Activated naive CD8-positive, alpha-beta T cell treated with anti-CD3 and anti-CD28 coated beads, Interleukin-2, amount 10 ng/mL, durations not matched to agents 7 days and 5 days (primary cell): ENCODE measurements at regions not wholly inside any gene's neighbourhood (a gene's known extent, or its start where the extent isn't known, plus 50 kb on each side); places are given as distances from the start of the nearest gene placed in this dataset.
"Not testable (repeated sequence)": the region's sequence is repeated elsewhere in the genome, so short reads cannot be mapped to it uniquely, and the experiment has no call there.

Experiments
- ATAC-seq: fragments of 150-1000 bp; cut with Tn5 transposase; one replicate; pipeline ENCODE4 v1.10.0; 2021; ENCODE audit warnings: low read depth, moderate library complexity
- POLR2A ChIA-PET: fragments of 350-600 bp; sonication (Branson Sonifier 250); formaldehyde crosslinking; loops from one replicate; lab custom pipeline; 2021; ENCODE audit warnings: antibody characterized with exemption; lab: Charles Lee
- DNase-seq: peaks from one replicate; pipeline ENCODE4 v3.0.0; 2021
- H3K27ac Mint-ChIP-seq: one replicate; pipeline ENCODE4 v1.8.0; 2022; ENCODE audit warnings: mild to moderate bottlenecking, mixed read lengths
- H3K27me3 Mint-ChIP-seq: one replicate; pipeline ENCODE4 v1.8.0; 2022; ENCODE audit warnings: mild to moderate bottlenecking, moderate library complexity, mixed read lengths
- H3K36me3 Mint-ChIP-seq: one replicate; pipeline ENCODE4 v1.8.0; 2021; ENCODE audit warnings: mild to moderate bottlenecking, mixed read lengths
- H3K4me1 Mint-ChIP-seq: one replicate; pipeline ENCODE4 v1.8.0; 2021; ENCODE audit warnings: mixed read lengths
- H3K4me3 Mint-ChIP-seq: one replicate; pipeline ENCODE4 v1.8.0; 2022; ENCODE audit warnings: mild to moderate bottlenecking, moderate library complexity, mixed read lengths
- H3K9me3 Mint-ChIP-seq: one replicate; pipeline ENCODE4 v1.8.0; 2021; ENCODE audit warnings: mixed read lengths

DNA sequence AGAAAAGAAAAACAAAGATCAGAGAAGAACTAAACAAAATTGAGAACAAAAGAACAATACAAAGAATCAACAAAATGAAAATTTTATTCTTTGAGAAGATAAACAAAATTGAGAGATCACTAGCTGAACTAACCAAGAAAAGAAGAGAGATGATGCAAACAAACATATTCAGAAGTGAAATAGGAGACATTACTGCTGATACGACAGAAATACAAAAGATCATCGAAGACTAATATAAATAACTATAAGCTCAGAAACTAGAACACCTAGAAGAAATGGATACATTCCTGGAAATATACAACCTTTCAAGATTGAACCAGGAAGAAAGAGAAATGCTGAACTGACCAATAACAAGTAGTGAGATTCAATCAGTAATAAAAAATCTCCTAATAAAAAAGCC is 533.1 kb upstream of the PPP2R3A start:
- H3K9me3 Mint-ChIP-seq: peaks cover 3% of the 10 kb centered on the region
- no peak overlapping the region for H3K4me3 Mint-ChIP-seq
- H3K36me3 Mint-ChIP-seq: no peaks in the 10 kb centered on the region
- POLR2A ChIA-PET: no interaction called here
- no peak for DNase-seq
- no peaks in the 10 kb centered on the region for H3K27me3 Mint-ChIP-seq
- H3K27ac Mint-ChIP-seq: no peak overlapping the region
- no peaks in the 10 kb centered on the region for H3K4me1 Mint-ChIP-seq
- no peak for ATAC-seq

DNA sequence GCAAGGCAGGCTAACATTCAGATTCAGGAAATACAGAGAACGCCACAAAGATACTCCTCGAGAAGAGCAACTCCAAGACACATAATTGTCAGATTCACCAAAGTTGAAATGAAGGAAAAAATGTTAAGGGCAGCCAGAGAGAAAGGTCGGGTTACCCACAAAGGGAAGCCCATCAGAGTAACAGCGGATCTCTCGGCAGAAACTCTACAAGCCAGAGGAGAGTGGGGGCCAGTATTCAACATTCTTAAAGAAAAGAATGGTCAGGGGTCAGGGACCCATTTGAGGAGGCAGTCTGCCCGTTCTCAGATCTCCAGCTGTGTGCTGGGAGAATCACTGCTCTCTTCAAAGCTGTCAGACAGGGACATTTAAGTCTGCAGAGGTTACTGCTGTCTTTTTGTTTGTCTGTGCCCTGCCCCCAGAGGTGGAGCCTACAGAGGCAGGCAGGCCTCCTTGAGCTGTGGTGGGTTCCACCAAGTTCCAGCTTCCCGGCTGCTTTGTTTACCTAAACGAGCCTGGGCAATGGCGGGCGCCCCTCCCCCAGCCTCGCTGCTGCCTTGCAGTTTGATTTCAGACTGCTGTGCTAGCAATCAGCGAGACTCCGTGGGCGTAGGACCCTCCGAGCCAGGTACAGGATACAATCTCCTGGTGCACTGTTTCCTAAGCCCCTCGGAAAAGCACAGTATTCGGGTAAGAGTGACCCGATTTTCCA is 526.5 kb upstream of the PPP2R3A start:
- POLR2A ChIA-PET, H3K27me3 Mint-ChIP-seq, H3K4me3 Mint-ChIP-seq, H3K4me1 Mint-ChIP-seq, H3K9me3 Mint-ChIP-seq, ATAC-seq, H3K27ac Mint-ChIP-seq, DNase-seq, H3K36me3 Mint-ChIP-seq: not testable (repeated sequence)

DNA sequence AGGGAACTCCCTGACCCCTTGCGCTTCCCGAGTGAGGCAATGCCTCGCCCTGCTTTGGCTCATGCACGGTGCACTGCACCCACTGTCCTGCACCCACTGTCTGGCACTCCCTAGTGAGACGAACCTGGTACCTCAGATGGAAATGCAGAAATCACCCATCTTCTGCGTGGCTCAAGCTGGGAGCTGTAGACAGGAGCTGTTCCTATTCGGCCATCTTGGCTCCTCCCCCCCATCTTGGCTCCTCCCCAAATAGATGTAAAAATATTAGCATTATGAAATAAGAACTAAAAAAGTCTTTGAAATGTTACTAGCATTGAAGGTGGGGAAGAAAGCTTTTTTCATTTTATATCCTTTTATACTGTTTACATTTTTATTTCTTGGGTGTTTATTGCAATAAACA is 525.9 kb upstream of the PPP2R3A start:
- POLR2A ChIA-PET, H3K27me3 Mint-ChIP-seq, H3K9me3 Mint-ChIP-seq, H3K36me3 Mint-ChIP-seq, ATAC-seq, H3K4me1 Mint-ChIP-seq, H3K27ac Mint-ChIP-seq, DNase-seq, H3K4me3 Mint-ChIP-seq: not testable (repeated sequence)

DNA sequence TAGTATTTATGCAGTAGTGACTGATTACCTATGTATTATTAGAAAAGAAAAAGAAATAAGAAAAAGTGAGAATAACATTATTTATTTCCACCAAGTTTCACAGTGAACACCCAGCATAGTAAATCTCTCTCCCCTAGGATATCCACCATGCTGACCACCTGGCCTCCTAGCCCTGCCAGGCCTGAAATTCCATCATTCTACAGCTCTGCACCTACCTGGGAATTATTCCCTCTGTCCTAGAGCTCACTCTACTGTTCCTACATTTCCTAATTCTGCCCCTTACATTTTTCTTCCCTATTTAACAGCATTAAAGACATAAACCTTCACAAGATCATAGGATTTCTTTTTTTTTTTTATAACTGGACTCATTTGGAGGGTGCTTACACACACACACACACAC is 525.3 kb upstream of the PPP2R3A start:
- Mint-ChIP-seq H3K36me3 (no peaks in the 10 kb centered on the region), H3K4me1 (no peaks in the 10 kb centered on the region), H3K27me3 (no peaks in the 10 kb centered on the region), H3K4me3 (no peak overlapping the region), H3K27ac (no peak overlapping the region), H3K9me3 (peaks cover 1% of the 10 kb centered on the region)
- DNase-seq: no peak
- ATAC-seq: no peak
- POLR2A ChIA-PET: no interaction called here

DNA sequence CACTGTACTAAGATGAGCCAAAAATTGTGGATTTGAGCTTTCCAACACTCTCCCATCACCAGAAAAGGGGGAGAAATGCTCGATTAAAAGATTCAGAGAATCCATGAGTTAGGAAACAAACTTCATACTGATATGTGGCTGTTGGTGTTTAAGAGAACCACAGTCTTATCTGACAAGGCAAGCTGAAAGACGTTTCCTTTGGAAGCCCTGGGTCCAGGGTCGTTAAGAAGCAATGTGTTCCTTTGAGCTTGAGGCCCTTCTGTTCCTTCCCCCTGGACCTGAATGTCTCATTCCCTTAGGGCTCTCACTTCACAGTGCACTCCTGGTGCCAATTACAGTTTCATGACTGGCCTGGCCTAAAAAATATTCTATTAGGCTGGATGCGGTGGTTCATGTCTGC is 524.8 kb upstream of the PPP2R3A start:
- no peak overlapping the region for H3K4me3 Mint-ChIP-seq
- no peak overlapping the region for H3K27ac Mint-ChIP-seq
- H3K4me1 Mint-ChIP-seq: no peaks in the 10 kb centered on the region
- DNase-seq (no peak), ATAC-seq (no peak)
- POLR2A ChIA-PET: no interaction called here
- H3K9me3 Mint-ChIP-seq: peaks cover 1% of the 10 kb centered on the region
- H3K27me3 Mint-ChIP-seq: no peaks in the 10 kb centered on the region
- H3K36me3 Mint-ChIP-seq: no peaks in the 10 kb centered on the region

DNA sequence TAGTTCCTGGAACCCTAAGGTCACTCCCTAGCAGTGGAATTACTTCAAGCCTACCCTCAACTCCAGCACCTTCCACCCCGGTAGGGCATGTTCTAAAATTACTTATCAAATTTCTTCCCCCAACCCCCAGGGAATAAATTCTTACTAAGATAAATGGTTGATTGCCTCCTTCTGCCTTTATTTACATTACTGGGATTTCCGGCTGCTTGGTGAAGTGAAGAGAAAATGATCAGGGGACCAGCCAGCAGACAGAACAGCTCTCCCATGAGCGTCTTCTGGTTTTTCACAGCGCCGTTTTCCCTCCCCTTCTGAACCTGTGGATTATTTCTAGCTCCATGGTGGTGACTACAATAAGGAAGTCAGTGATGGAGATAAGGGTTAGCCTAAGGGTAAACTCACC is 521.5 kb upstream of the PPP2R3A start:
- peaks cover 1% of the 10 kb centered on the region for H3K9me3 Mint-ChIP-seq
- H3K4me3 Mint-ChIP-seq: no peak overlapping the region
- DNase-seq (no peak), ATAC-seq (no peak)
- no peaks in the 10 kb centered on the region for H3K4me1 Mint-ChIP-seq
- H3K36me3 Mint-ChIP-seq: no peaks in the 10 kb centered on the region
- POLR2A ChIA-PET: no interaction called here
- no peak overlapping the region for H3K27ac Mint-ChIP-seq
- H3K27me3 Mint-ChIP-seq: no peaks in the 10 kb centered on the region

DNA sequence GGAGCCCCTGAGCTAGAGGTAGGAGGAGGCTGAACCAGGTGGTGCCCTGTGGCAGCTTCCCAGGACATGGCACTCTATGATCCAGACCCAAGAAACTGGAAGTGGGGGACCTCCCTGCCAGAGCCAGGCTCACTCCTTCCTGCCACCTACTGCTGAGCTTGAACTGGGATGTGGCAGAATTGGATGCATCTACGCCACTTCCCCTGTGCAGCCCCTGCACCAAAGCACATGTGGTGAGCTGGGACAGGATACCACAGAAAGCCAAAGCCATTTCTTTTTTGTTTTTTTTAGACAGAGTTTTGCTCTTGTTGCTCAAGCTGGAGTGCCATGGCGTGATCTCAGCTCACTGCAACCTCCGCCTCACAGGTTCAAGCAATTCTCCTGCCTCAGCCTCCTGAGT is 518.0 kb upstream of the PPP2R3A start:
- Mint-ChIP-seq H3K36me3 (no peaks in the 10 kb centered on the region), H3K4me3 (no peak overlapping the region), H3K27ac (no peak overlapping the region), H3K27me3 (no peaks in the 10 kb centered on the region), H3K4me1 (no peaks in the 10 kb centered on the region), H3K9me3 (peaks cover 1% of the 10 kb centered on the region)
- ATAC-seq (no peak), DNase-seq (no peak)
- POLR2A ChIA-PET: no interaction called here

DNA sequence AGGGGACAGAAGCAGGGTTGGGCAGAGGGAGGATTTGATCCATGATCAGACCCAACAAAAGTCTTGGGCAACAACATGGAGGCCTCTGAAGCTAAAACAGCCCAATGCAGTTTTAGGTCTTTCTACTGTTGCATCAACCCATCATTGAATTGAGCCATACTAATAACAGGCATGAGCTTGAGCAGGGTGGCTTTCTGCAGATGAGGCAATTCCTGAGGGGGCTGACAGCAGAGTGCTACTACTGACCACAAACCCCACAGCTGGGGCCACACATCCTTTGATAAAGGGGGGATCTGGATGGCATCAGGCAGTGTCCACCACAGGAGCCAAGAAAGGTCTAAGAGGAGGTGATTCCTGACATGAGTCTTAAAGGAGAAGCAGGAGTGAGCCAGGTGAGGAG is 517.0 kb upstream of the PPP2R3A start:
- H3K27me3 Mint-ChIP-seq: no peaks in the 10 kb centered on the region
- H3K36me3 Mint-ChIP-seq: no peaks in the 10 kb centered on the region
- H3K4me1 Mint-ChIP-seq: no peaks in the 10 kb centered on the region
- H3K4me3 Mint-ChIP-seq: no peak overlapping the region
- ATAC-seq (no peak), DNase-seq (no peak)
- no peak overlapping the region for H3K27ac Mint-ChIP-seq
- POLR2A ChIA-PET: no interaction called here
- no peaks in the 10 kb centered on the region for H3K9me3 Mint-ChIP-seq

DNA sequence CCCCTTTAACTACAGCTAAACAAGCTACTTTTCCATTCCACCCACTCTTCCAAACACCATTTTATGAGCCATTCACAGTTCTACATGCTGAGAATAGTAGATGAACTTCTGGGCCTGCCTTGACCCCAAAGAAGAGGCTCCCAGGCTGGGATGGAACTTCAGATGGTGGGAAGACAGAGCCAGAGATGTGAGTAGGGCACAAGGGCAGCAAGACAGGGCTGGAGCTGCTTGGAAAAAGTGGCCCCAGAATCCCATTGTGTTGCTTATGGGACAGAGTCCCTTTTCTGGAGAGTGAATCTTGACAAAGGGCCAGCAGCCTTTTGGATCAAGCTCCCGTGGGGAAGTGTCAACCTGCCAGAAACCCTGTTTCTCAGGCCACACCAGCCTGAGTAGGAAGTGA is 516.5 kb upstream of the PPP2R3A start:
- Mint-ChIP-seq H3K27me3 (no peaks in the 10 kb centered on the region), H3K36me3 (no peaks in the 10 kb centered on the region), H3K4me3 (no peak overlapping the region), H3K27ac (no peak overlapping the region), H3K9me3 (no peaks in the 10 kb centered on the region), H3K4me1 (no peaks in the 10 kb centered on the region)
- no peak for DNase-seq
- POLR2A ChIA-PET: no interaction called here
- ATAC-seq: no peak

DNA sequence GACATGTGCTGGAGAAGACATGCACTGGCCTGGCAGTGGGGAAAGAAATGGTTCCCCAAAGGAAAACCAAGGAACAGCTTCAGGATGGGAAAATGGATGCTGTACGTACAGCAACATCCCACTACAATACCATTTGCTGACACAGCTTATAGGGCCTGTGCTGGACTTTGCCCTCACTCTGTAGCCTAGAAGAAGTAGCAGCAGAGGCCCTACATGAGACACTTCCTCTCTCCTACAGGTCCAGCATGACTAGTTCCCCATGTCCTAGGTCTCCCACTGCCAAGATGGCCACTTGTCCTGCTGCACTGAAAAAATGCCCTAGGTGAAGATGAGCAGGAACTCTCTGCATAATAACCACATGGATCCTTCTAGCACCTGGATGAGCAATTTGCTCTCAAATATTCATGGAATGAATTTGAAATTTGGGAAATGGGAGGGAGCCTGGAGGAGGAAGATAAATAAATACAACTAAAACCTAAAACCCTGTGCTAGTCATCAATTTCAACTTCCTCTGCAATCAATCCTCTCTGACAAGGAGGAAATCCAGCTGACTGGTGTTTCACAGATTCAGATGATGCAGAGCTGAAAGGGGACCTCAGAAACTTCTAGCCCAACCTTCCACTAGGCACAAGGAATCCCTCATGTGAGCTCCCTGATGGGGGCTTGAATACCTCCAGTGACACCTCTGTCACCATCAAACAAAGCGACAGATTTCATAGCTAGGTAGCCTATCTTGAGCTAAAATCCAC is 514.3 kb upstream of the PPP2R3A start:
- H3K4me3 Mint-ChIP-seq: no peak overlapping the region
- H3K9me3 Mint-ChIP-seq: peaks cover 1% of the 10 kb centered on the region
- POLR2A ChIA-PET: no interaction called here
- ATAC-seq: no peak
- H3K4me1 Mint-ChIP-seq: no peaks in the 10 kb centered on the region
- no peaks in the 10 kb centered on the region for H3K36me3 Mint-ChIP-seq
- no peaks in the 10 kb centered on the region for H3K27me3 Mint-ChIP-seq
- no peak for DNase-seq
- no peak overlapping the region for H3K27ac Mint-ChIP-seq

DNA sequence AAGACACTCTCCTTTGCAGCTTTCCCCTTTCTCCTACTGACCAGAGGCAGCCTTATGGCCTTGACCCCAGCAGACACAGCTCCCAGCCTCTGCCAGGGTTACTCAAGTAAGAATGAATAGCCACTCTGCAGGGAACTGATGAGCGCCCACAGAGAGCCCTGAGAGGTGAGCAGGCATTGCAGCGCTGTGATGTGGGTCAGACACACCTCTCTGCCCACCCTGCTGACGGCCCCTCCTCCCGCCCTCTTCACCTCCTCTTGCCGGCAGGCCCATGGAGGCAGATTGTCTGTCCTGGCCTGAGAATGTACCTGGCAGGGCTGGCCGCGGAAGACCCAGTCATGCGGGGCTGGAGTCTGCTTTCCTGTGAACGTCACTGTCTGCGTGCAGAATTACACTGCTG is 512.6 kb upstream of the PPP2R3A start:
- H3K27me3 Mint-ChIP-seq: no peaks in the 10 kb centered on the region
- H3K27ac Mint-ChIP-seq: no peak overlapping the region
- no peak for ATAC-seq
- POLR2A ChIA-PET: no interaction called here
- H3K36me3 Mint-ChIP-seq: no peaks in the 10 kb centered on the region
- H3K4me3 Mint-ChIP-seq: no peak overlapping the region
- peaks cover 1% of the 10 kb centered on the region for H3K9me3 Mint-ChIP-seq
- H3K4me1 Mint-ChIP-seq: no peaks in the 10 kb centered on the region
- DNase-seq: no peak

DNA sequence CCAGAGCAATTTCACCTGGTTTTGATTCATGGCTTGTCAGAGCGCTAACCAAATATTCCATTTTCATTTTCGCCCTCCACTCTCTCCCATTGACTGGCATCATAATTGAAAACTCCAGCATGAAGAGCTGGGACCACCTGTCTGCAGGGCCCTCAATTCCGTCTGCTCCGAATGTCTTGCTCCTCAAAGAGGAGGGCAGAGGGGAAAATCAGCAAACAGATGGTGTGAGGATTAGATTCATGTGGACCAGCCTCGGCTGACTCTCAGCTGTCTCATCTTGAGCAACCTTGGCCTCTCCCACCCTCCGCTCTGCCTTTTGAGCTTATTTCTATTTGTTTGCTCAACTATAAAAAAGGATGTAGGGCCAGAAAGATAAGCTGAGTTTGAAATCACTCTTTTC is 512.2 kb upstream of the PPP2R3A start:
- DNase-seq (no peak), ATAC-seq (no peak)
- H3K27ac Mint-ChIP-seq: no peak overlapping the region
- POLR2A ChIA-PET: no interaction called here
- H3K27me3 Mint-ChIP-seq: no peaks in the 10 kb centered on the region
- no peaks in the 10 kb centered on the region for H3K36me3 Mint-ChIP-seq
- no peak overlapping the region for H3K4me3 Mint-ChIP-seq
- no peaks in the 10 kb centered on the region for H3K4me1 Mint-ChIP-seq
- peaks cover 1% of the 10 kb centered on the region for H3K9me3 Mint-ChIP-seq

DNA sequence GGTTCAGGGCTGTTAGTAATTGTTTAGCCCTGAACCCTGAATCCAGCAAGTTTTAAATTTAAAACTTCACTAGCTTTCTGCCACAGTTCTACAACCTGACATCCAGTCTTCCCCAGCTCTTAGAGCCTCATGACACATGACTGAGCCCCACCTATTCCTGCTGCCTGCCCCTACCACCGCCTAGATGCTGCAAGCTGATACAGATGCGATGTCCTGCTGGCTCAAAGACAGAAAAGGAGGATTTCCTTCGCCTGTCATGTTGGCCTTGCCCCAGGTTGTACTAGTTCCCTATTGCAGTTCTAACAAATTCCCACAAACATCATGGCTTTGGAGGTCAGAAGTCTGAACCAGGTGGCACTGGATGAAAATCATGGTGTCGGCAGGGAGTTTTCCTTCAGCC is 510.6 kb upstream of the PPP2R3A start:
- Mint-ChIP-seq H3K9me3 (peaks cover 1% of the 10 kb centered on the region), H3K36me3 (no peaks in the 10 kb centered on the region), H3K27me3 (no peaks in the 10 kb centered on the region), H3K4me3 (no peak overlapping the region), H3K4me1 (no peaks in the 10 kb centered on the region), H3K27ac (no peak overlapping the region)
- DNase-seq (no peak), ATAC-seq (no peak)
- POLR2A ChIA-PET: no interaction called here

DNA sequence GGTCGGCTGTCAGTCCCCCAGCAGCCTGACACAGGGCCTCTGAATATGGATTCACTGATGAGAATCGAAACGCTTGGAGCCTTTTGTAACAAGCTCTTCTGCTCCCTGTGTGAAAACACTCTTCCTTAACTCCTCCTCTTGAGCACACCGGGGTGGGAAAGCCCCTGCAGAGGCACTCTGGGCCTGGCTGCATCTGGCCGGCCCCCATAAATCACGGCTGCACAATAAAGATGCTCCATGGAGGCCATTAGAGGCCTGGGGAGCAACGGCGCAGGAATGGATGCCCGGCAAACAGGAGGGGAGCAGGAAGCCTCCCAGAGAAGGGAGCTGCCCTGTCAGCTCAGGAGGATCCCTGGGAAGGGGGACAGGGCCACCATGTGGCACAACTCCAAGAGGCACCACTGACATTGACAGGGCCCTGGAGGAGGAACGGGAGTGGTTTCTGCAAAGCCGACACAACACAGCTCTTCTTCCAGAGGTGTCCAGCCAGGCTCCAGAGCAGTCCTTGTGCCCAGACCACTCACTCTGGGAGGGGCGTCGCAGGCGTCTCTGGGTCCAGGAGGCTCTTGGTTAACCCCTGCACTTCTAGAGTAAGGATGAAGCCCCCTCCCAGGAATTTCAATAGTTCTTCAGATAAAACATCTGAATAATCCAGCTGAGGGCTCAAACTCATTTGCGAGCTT is 509.3 kb upstream of the PPP2R3A start:
- POLR2A ChIA-PET: no interaction called here
- no peak overlapping the region for H3K27ac Mint-ChIP-seq
- peaks cover 1% of the 10 kb centered on the region for H3K9me3 Mint-ChIP-seq
- H3K4me3 Mint-ChIP-seq: no peak overlapping the region
- no peak for DNase-seq
- H3K4me1 Mint-ChIP-seq: no peaks in the 10 kb centered on the region
- H3K36me3 Mint-ChIP-seq: no peaks in the 10 kb centered on the region
- H3K27me3 Mint-ChIP-seq: no peaks in the 10 kb centered on the region
- no peak for ATAC-seq
